Stimulated activated CD4-positive, alpha-beta T cell treated with anti-CD3 and anti-CD28 coated beads, TNF-alpha, amount 100 ng/mL, for 4 hours (primary cell): ENCODE measurements at regions not wholly inside any gene's neighbourhood (a gene's known extent, or its start where the extent isn't known, plus 50 kb on each side); places are given as distances from the start of the nearest gene placed in this dataset.

ENCODE experiments used
- DNase-seq, 3 experiments: peaks; one replicate each; pipeline ENCODE4 v3.0.0-alpha.2; 2020; ENCODE audit warnings: low read depth in 3 of 3

GRCh38 chr2:6410313-6410712 lies 455.4 kb downstream of the CMPK2 start:
- no peak for DNase-seq

GRCh38 chr2:6412533-6413091 lies 453.1 kb downstream of the CMPK2 start:
- no peak for DNase-seq

GRCh38 chr2:6417050-6417449 lies 448.7 kb downstream of the CMPK2 start:
- DNase-seq: no peak

- no peak for DNase-seq
Measured at GRCh38 chr2:6418291-6418690, 447.4 kb downstream of the CMPK2 start.

GRCh38 chr2:6421138-6421730 lies 444.5 kb downstream of the CMPK2 start:
- no peak for DNase-seq

- DNase-seq: no peak
Measured at GRCh38 chr2:6421888-6422287, 443.8 kb downstream of the CMPK2 start.

- DNase-seq: no peak
Measured at GRCh38 chr2:6423157-6423556, 442.6 kb downstream of the CMPK2 start.

- no peak for DNase-seq
Measured at GRCh38 chr2:6423944-6424343, 441.8 kb downstream of the CMPK2 start.

GRCh38 chr2:6425032-6425431 lies 440.7 kb downstream of the CMPK2 start:
- no peak for DNase-seq

GRCh38 chr2:6429210-6429986 lies 436.3 kb downstream of the CMPK2 start:
- no peak for DNase-seq

- no peak for DNase-seq
Measured at GRCh38 chr2:6434438-6434837, 431.3 kb downstream of the CMPK2 start.

GRCh38 chr2:6441800-6442199 lies 423.9 kb downstream of the CMPK2 start:
- DNase-seq: no peak

GRCh38 chr2:6442252-6442985 lies 423.3 kb downstream of the CMPK2 start:
- no peak for DNase-seq

- DNase-seq: no peak
Measured at GRCh38 chr2:6443061-6443823, 422.5 kb downstream of the CMPK2 start.

GRCh38 chr2:6444514-6444913 lies 421.2 kb downstream of the CMPK2 start:
- DNase-seq: no peak

GRCh38 chr2:6445156-6445555 lies 420.6 kb downstream of the CMPK2 start:
- no peak for DNase-seq

GRCh38 chr2:6446938-6447608 lies 418.6 kb downstream of the CMPK2 start:
- no peak for DNase-seq

- DNase-seq: no peak
Measured at GRCh38 chr2:6448893-6449292, 416.8 kb downstream of the CMPK2 start.

- DNase-seq: no peak
Measured at GRCh38 chr2:6449343-6449742, 416.4 kb downstream of the CMPK2 start.

GRCh38 chr2:6452702-6453481 lies 412.8 kb downstream of the CMPK2 start:
- no peak for DNase-seq
